Peyer's patch (tissue), 4 donors: ENCODE measurements at regions not wholly inside any gene's neighbourhood (a gene's known extent, or its start where the extent isn't known, plus 50 kb on each side); places are given as distances from the start of the nearest gene placed in this dataset.

Source experiments
- DNase-seq, 3 donors: peaks; one replicate each; pipeline ENCODE4 v3.0.0-alpha.2; 2017 to 2019
- H3K27ac ChIP-seq, 4 donors: fragments of 200-600 bp; sonication (generic); one replicate each; pipeline ENCODE4 v1.5.1; 2016 to 2019
- H3K27me3 ChIP-seq, 2 donors: fragments of 200-600 bp; sonication (generic); one replicate each; pipeline ENCODE4 v1.5.1; 2019
- H3K36me3 ChIP-seq, 3 donors: fragments of 200-600 bp; sonication (generic); one replicate each; pipeline ENCODE4 v1.5.1; 2016 to 2019
- H3K4me1 ChIP-seq, 4 donors: fragments of 200-600 bp; sonication (generic); one replicate each; pipeline ENCODE4 v1.5.1; 2016 to 2019
- H3K4me3 ChIP-seq, 4 donors: fragments of 200-600 bp; sonication (generic); 1 replicate in 3 of 4; 2 replicates in 1 of 4; pipeline ENCODE4 v1.5.1; 2016 to 2019; ENCODE audit warnings: mild to moderate bottlenecking in 1 of 4
- H3K9me3 ChIP-seq, 4 donors: fragments of 200-600 bp; sonication (generic); one replicate each; pipeline ENCODE4 v1.5.1; 2016 to 2019; ENCODE audit warnings: mild to moderate bottlenecking in 1 of 4
- CTCF ChIP-seq, 6 experiments: fragments of 450-650 bp in 4 of 6; fragments of 200-600 bp in 2 of 6; sonication (generic) in 1 of 6; IDR thresholded peaks; one replicate each; pipeline ENCODE4 v1.5.1; 2017 to 2019; ENCODE audit warnings: antibody characterized with exemption in 6 of 6, mild to moderate bottlenecking in 3 of 6, moderate library complexity in 1 of 6
- POLR2A ChIP-seq, 2 donors: fragments of 450-650 bp; IDR thresholded peaks; one replicate each; pipeline ENCODE4 v1.5.1; 2017; ENCODE audit warnings: antibody characterized with exemption in 2 of 2, mild to moderate bottlenecking in 2 of 2, moderate library complexity in 2 of 2

DNA sequence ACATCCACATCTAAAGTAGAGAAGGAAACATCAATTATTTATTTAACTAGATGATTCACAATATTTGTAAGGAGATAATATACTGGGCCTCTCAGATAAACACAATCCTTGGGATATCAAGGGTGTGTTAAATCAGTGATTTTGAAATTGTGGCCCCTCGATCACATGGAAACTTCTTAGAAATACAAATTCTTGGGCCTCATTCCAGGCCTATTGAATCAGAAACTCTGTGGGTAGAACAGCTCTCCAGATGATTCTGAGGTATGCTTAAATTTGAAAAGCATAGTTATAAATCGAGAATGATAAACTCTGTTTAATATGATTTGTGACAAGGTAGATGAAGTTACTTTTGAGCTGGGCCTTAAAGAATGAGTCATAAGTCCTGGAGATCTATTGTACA lies 64.3 kb upstream of the GPR174 start:
- TF ChIP-seq CTCF (IDR thresholded peaks at IDR 0.05) (no peak), POLR2A (IDR thresholded peaks at IDR 0.05) (no peak)
- no peak for DNase-seq
- no peak overlapping the region for H3K27ac ChIP-seq

DNA sequence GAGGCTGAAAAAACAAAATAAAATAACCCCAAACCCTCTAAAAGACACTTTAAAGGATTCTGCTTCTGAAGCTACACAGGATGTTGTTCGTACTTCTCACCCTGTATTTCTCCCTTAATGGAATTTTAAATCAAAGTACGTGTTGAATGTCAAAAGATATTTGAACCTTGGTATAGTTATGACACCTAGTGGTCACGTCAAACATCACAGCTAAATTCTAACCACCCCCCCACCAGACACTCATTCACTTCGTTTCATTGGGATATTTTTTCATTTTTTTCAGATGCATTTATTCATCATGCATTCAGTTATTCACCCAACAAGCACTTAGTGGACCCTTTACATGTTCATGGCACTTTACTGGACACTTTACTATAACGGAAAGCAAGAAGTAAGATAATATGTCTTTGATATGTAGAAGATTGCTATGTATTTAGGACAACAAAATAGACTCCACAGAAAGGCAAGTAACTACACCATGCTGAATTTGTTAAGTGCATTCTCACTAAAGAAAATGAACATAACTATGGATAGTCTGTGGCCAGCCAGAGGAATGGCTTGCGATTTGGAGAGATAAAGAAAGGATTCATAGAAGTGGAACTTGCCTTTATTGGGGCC lies 62.5 kb upstream of the GPR174 start:
- H3K4me3 ChIP-seq: no peak overlapping the region
- H3K36me3 ChIP-seq: no peaks in the 10 kb centered on the region
- no peaks in the 10 kb centered on the region for H3K9me3 ChIP-seq
- no peak for TF ChIP-seq POLR2A (IDR thresholded peaks at IDR 0.05)
- TF ChIP-seq CTCF (IDR thresholded peaks at IDR 0.05): peak; percentile 36 to 84 (median 62)
- H3K27ac ChIP-seq: no peak overlapping the region
- DNase-seq: peak in 1 of 3 donors; percentile 49
- H3K4me1 ChIP-seq: no peaks in the 10 kb centered on the region
- H3K27me3 ChIP-seq: no peaks in the 10 kb centered on the region

More for the DNA sequence above, 64.3 kb upstream of the GPR174 start:
- Histone ChIP-seq H3K9me3 (no peaks in the 10 kb centered on the region), H3K4me1 (no peaks in the 10 kb centered on the region), H3K27me3 (no peaks in the 10 kb centered on the region), H3K36me3 (no peaks in the 10 kb centered on the region), H3K4me3 (no peak overlapping the region)

GRCh38 chrX:79082899-79083298 lies 61.6 kb upstream of the GPR174 start:
- no peak for TF ChIP-seq POLR2A (IDR thresholded peaks at IDR 0.05)
- no peak for TF ChIP-seq CTCF (IDR thresholded peaks at IDR 0.05)
- Histone ChIP-seq H3K4me3 (no peak overlapping the region), H3K27ac (no peak overlapping the region), H3K36me3 (no peaks in the 10 kb centered on the region), H3K27me3 (no peaks in the 10 kb centered on the region), H3K9me3 (no peaks in the 10 kb centered on the region), H3K4me1 (no peaks in the 10 kb centered on the region)
- DNase-seq: no peak

DNA sequence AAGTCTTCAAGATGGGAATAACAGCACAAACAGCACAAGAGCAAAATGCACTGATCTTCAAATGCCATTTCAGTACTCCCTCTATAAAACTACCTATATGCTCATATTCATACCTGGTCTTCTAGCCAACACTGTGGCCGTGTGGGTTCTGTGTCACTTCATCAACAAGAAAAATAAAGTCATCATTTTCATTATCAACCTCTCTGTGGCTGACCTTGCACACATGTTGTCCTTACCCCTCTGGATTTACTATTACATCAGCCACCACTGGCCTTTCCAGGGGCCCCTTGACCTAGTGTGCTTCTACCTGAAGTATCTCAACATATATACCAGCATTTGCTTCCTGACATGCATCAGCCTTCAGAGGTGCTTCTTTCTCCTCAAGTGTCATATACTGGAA lies 59.6 kb upstream of the GPR174 start:
- H3K27me3 ChIP-seq: no peaks in the 10 kb centered on the region
- H3K9me3 ChIP-seq: no peaks in the 10 kb centered on the region
- TF ChIP-seq CTCF (IDR thresholded peaks at IDR 0.05) (no peak), POLR2A (IDR thresholded peaks at IDR 0.05) (no peak)
- no peak overlapping the region for H3K4me3 ChIP-seq
- no peak overlapping the region for H3K27ac ChIP-seq
- no peak for DNase-seq
- H3K4me1 ChIP-seq: no peaks in the 10 kb centered on the region
- H3K36me3 ChIP-seq: no peaks in the 10 kb centered on the region

DNA sequence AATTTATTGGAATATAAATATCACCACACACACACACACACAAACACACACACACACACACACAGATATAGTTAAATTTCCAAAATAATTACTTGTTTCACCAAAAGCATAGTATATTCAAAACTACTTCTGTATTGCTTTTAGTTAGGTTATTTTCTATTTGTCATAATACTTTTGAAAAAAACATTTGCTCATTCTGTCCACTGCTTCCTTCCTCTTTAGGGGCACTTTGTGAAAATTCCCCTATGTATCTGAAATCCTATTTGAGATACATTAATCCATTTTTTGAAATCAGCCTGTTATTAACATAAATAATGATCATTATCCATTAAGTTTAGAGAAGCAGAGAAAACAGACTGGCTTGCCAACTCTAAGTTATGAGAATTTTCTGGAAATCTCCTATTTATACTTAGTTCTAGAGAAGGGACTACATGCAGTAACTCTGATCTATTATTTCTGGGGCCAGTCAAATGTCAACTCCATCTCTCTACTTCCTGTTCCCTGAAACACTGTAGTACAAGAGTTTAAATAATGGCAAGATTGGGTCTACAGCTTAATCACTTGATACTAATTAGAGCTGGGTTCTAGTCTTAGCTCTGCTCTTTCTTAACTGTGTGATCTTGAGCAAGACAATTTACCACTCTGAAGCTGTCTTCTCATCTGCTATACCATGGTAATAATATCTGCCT lies 54.4 kb upstream of the GPR174 start:
- DNase-seq: no peak
- Histone ChIP-seq H3K4me3 (no peak overlapping the region), H3K27me3 (no peaks in the 10 kb centered on the region), H3K9me3 (no peaks in the 10 kb centered on the region), H3K4me1 (no peaks in the 10 kb centered on the region), H3K27ac (no peak overlapping the region), H3K36me3 (no peaks in the 10 kb centered on the region)
- TF ChIP-seq CTCF (IDR thresholded peaks at IDR 0.05) (no peak), POLR2A (IDR thresholded peaks at IDR 0.05) (no peak)
